H1 (cell line): ENCODE measurements at regions not wholly inside any gene's neighbourhood (a gene's known extent, or its start where the extent isn't known, plus 50 kb on each side); places are given as distances from the start of the nearest gene placed in this dataset.

Source experiments
- MAX ChIP-seq: IDR thresholded peaks from 2 replicates; pipeline ENCODE4 v1.6.1; 2012; ENCODE audit warnings: inconsistent platforms
- SUZ12 ChIP-seq: fragments of 200-600 bp; sonication (generic); IDR thresholded peaks from 2 replicates; pipeline ENCODE4 v1.6.1; 2012; ENCODE audit warnings: mild to moderate bottlenecking, inconsistent platforms, low read length, moderate library complexity, mixed read lengths

- no peak for TF ChIP-seq SUZ12
- no peak for TF ChIP-seq MAX
Measured at GRCh38 chr11:23765682-23766252, 731.1 kb upstream of the LUZP2 start (continued).
